ENCODE measurements at regions not wholly inside any gene's neighbourhood (a gene's known extent, or its start where the extent isn't known, plus 50 kb on each side); places are given as distances from the start of the nearest gene placed in this dataset.

DNA sequence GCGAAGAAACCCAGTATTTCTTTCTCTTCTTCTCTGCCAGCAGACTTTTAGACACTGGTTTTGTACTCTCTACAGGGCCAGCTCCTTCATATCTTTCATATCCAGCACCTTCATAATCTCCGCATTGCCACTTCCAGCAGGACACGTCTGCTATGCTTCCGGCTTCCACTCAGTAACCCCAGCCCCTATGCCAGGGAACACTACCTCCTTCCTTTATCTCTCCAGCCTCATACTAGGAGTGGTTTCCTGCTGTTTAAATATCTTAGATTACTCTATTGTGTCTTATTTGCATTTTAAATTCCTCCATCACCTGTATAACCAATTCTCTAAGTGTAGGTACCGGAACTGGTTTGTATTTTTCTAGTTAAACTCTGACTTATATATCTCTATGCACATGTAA lies 667.8 kb upstream of the ID4 start:
- CTCF ChIA-PET (ENCODE audit: low intra/inter-chr PET ratio) = no interaction called here

More for the DNA sequence above, 667.8 kb upstream of the ID4 start:
- in situ Hi-C loops (cut with MboI) (no loop called here), intact Hi-C loops (cut with micrococcal nuclease) (no loop called here)
- BruUV-seq (replicated peaks) = no TSS peak
- Histone ChIP-seq H3K4me2 (ENCODE audit: insufficient read depth, low read length) (no peak overlapping the region), H2AFZ (ENCODE audit: low read depth, low read length) (no peak overlapping the region), H3K9ac (ENCODE audit: insufficient read depth in 1 of 2, low read depth in 2 of 2, low read length in 2 of 2) (no peak overlapping the region), H3K9me1 (ENCODE audit: control insufficient read depth, insufficient read depth, low read length) (no peaks in the 10 kb centered on the region), H3K4me1 (replicated peaks in 1 of 2; ENCODE audit: control insufficient read depth in 2 of 2, insufficient read depth in 2 of 2, low read length in 2 of 2) (no peaks in the 10 kb centered on the region), H3K36me3 (ENCODE audit: control insufficient read depth, insufficient read depth, low read length) (no peaks in the 10 kb centered on the region), H3K4me3 (no peak overlapping the region), H3K9me3 (replicated peaks; ENCODE audit: control insufficient read depth, insufficient read depth, low read depth, low read length) (no peaks in the 10 kb centered on the region; the same call in 1 of the 2 replicates), H3K27ac (ENCODE audit: extremely low read depth, low read depth, low read length) (no peak overlapping the region), H4K20me1 (replicated peaks; ENCODE audit: control insufficient read depth, insufficient read depth, low read length) (no peaks in the 10 kb centered on the region), H3K27me3 (ENCODE audit: control insufficient read depth in 2 of 2, insufficient read depth in 2 of 2, low read length in 2 of 2) (no peaks in the 10 kb centered on the region), H3K79me2 (ENCODE audit: control insufficient read depth, insufficient read depth, low read length) (no peaks in the 10 kb centered on the region)
- DNase-seq (ENCODE audit: extremely low read depth in 1 of 4, low spot score in 3 of 4) = no peak
- POLR2A ChIA-PET = no interaction called here
- 0% methylated on average over 5 of the region's 5 CpGs for WGBS (ENCODE audit: insufficient coverage, low coverage, missing lambda C conversion rate)
- no peak for ATAC-seq
- no peak for FAIRE-seq
- no peak for TF ChIP-seq CEBPB (tag; IDR thresholded peaks at IDR 0.05)
- TF ChIP-seq U2AF1 (optimal IDR thresholded peaks at IDR 0.05; ENCODE audit: low read depth, low read length) = no peak
- TF ChIP-seq MECOM (CRISPR knock-in tag; IDR thresholded peaks at IDR 0.05) = no peak
- TF ChIP-seq ATF7 (IDR thresholded peaks at IDR 0.05) = no peak
- no peak for TF ChIP-seq ZNF3 (CRISPR knock-in tag; IDR thresholded peaks at IDR 0.05)
- TF ChIP-seq PPARD (CRISPR knock-in tag; IDR thresholded peaks at IDR 0.05) = no peak
- TF ChIP-seq, protein P1, sequence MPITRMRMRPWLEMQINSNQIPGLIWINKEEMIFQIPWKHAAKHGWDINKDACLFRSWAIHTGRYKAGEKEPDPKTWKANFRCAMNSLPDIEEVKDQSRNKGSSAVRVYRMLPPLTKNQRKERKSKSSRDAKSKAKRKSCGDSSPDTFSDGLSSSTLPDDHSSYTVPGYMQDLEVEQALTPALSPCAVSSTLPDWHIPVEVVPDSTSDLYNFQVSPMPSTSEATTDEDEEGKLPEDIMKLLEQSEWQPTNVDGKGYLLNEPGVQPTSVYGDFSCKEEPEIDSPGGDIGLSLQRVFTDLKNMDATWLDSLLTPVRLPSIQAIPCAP (CRISPR knock-in tag; IDR thresholded peaks at IDR 0.05; ENCODE audit: borderline replicate concordance) = no peak
- no peak for TF ChIP-seq ZNF133 (CRISPR knock-in tag; IDR thresholded peaks at IDR 0.05)
- TF ChIP-seq, protein P2, sequence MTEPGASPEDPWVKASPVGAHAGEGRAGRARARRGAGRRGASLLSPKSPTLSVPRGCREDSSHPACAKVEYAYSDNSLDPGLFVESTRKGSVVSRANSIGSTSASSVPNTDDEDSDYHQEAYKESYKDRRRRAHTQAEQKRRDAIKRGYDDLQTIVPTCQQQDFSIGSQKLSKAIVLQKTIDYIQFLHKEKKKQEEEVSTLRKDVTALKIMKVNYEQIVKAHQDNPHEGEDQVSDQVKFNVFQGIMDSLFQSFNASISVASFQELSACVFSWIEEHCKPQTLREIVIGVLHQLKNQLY (CRISPR knock-in tag; conservative IDR thresholded peaks at IDR 0.05) = no peak
- no peak for TF ChIP-seq ZNF140 (CRISPR knock-in tag; IDR thresholded peaks at IDR 0.05)
- no peak for TF ChIP-seq MNT (conservative IDR thresholded peaks at IDR 0.05)
- no peak for TF ChIP-seq ZEB2 (IDR thresholded peaks at IDR 0.05)
